ENCODE measurements at regions not wholly inside any gene's neighbourhood (a gene's known extent, or its start where the extent isn't known, plus 50 kb on each side); places are given as distances from the start of the nearest gene placed in this dataset.

- TF ChIP-seq CTCF (IDR thresholded peaks at IDR 0.05; ENCODE audit: low read length) (no peak), EZH2 (IDR thresholded peaks at IDR 0.05; ENCODE audit: borderline replicate concordance, low read length) (no peak)
Measured at GRCh38 chr6:78347191-78347916, 520.0 kb upstream of the IRAK1BP1 start.

Measured in OCI-LY1 (cell line).